MCF 10A (cell line): ENCODE measurements at regions not wholly inside any gene's neighbourhood (a gene's known extent, or its start where the extent isn't known, plus 50 kb on each side); places are given as distances from the start of the nearest gene placed in this dataset.

Experiments used
- BruUV-seq: library from RNA; stranded (reverse); fragments of 400-500 nt; replicated peaks from 2 replicates; lab custom pipeline; 2021; lab: Mats Ljungman, UMichigan
- CTCF ChIA-PET: fragments of 300-600 bp; sonication (Branson Sonifier 250); formaldehyde crosslinking; extraction: SDS; loops from one replicate; lab custom pipeline; 2021; ENCODE audit warnings: antibody characterized with exemption, inconsistent platforms; lab: Yijun Ruan, JAX
- POLR2A ChIA-PET: fragments of 300-600, 350-650 bp; sonication (Branson Sonifier 250); formaldehyde crosslinking; extraction: SDS; loops from one replicate; lab custom pipeline; 2020; ENCODE audit warnings: antibody characterized with exemption, inconsistent platforms; lab: Yijun Ruan, JAX
- DNase-seq: peaks from one replicate; pipeline ENCODE4 v3.0.0-alpha.2; 2018; ENCODE audit not compliant: unreplicated experiment
- H3K27ac Mint-ChIP-seq: one replicate; pipeline ENCODE4 v1.8.0; 2022; ENCODE audit warnings: mild to moderate bottlenecking, low read depth, mixed read lengths; ENCODE audit not compliant: unreplicated experiment
- H3K27me3 Mint-ChIP-seq: one replicate; pipeline ENCODE4 v1.8.0; 2022; ENCODE audit warnings: mixed read lengths; ENCODE audit not compliant: insufficient read depth, unreplicated experiment
- H3K36me3 Mint-ChIP-seq: one replicate; pipeline ENCODE4 v1.8.0; 2022; ENCODE audit warnings: mild to moderate bottlenecking, moderate library complexity, mixed read lengths; ENCODE audit not compliant: insufficient read depth, unreplicated experiment
- H3K4me1 Mint-ChIP-seq: one replicate; pipeline ENCODE4 v1.8.0; 2022; ENCODE audit warnings: mixed read lengths; ENCODE audit not compliant: insufficient read depth, unreplicated experiment
- H3K4me3 Mint-ChIP-seq: one replicate; pipeline ENCODE4 v1.8.0; 2022; ENCODE audit warnings: mild to moderate bottlenecking, moderate library complexity, mixed read lengths; ENCODE audit not compliant: unreplicated experiment
- H3K9me3 Mint-ChIP-seq: one replicate; pipeline ENCODE4 v1.8.0; 2022; ENCODE audit warnings: mixed read lengths; ENCODE audit not compliant: unreplicated experiment
- CTCF ChIP-seq: fragments of 200-600 bp; IDR thresholded peaks from one replicate; pipeline ENCODE4 v1.8.0; 2022; ENCODE audit warnings: antibody characterized with exemption, mild to moderate bottlenecking; ENCODE audit not compliant: unreplicated experiment
- intact Hi-C: fragments of 100-400 bp; cut with micrococcal nuclease; formaldehyde crosslinking; loops from 2 replicates; pipeline ENCODE4 v1.14.1; 2022

GRCh38 chr3:146685050-146685814 is 80.1 kb upstream of the PLSCR5 start:
- DNase-seq: no peak
- no TSS peak for BruUV-seq
- H3K27ac Mint-ChIP-seq: no peak overlapping the region
- no peaks in the 10 kb centered on the region for H3K4me1 Mint-ChIP-seq
- H3K36me3 Mint-ChIP-seq: no peaks in the 10 kb centered on the region
- ChIA-PET POLR2A (no interaction called here), CTCF (interaction anchor here (0.7 kb wide), 1 partner anchor 60 kb away, joined by 3 read pairs; no protein-coding TSS in a partner anchor)
- H3K9me3 Mint-ChIP-seq: no peaks in the 10 kb centered on the region
- no peak overlapping the region for H3K4me3 Mint-ChIP-seq
- TF ChIP-seq CTCF: no peak
- intact Hi-C loops: no loop called here
- H3K27me3 Mint-ChIP-seq: peaks cover 47% of the 10 kb centered on the region

- no peaks in the 10 kb centered on the region for H3K36me3 Mint-ChIP-seq
- CTCF ChIA-PET: no interaction called here
- POLR2A ChIA-PET: no interaction called here
- no peak overlapping the region for H3K4me3 Mint-ChIP-seq
- TF ChIP-seq CTCF: no peak
- H3K27ac Mint-ChIP-seq: no peak overlapping the region
- intact Hi-C loops: no loop called here
- H3K27me3 Mint-ChIP-seq: peaks cover 71% of the 10 kb centered on the region
- BruUV-seq: no TSS peak
- no peaks in the 10 kb centered on the region for H3K4me1 Mint-ChIP-seq
- no peaks in the 10 kb centered on the region for H3K9me3 Mint-ChIP-seq
- DNase-seq: no peak
These were observed 77.0 kb upstream of the PLSCR5 start for GRCh38 chr3:146682171-146682570.

- Mint-ChIP-seq H3K27ac (no peak overlapping the region), H3K4me1 (no peaks in the 10 kb centered on the region), H3K9me3 (no peaks in the 10 kb centered on the region), H3K4me3 (no peak overlapping the region), H3K36me3 (no peaks in the 10 kb centered on the region), H3K27me3 (peaks cover 76% of the 10 kb centered on the region)
- TF ChIP-seq CTCF: no peak
- intact Hi-C loops: no loop called here
- DNase-seq: no peak
- BruUV-seq: no TSS peak
- ChIA-PET POLR2A (no interaction called here), CTCF (no interaction called here)
These were observed 75.5 kb upstream of the PLSCR5 start for GRCh38 chr3:146680617-146681016.

- no peak for TF ChIP-seq CTCF
- Mint-ChIP-seq H3K9me3 (no peaks in the 10 kb centered on the region), H3K27me3 (peaks cover 73% of the 10 kb centered on the region), H3K27ac (no peak overlapping the region), H3K36me3 (no peaks in the 10 kb centered on the region), H3K4me1 (no peaks in the 10 kb centered on the region), H3K4me3 (no peak overlapping the region)
- intact Hi-C loops: no loop called here
- DNase-seq: no peak
- BruUV-seq: no TSS peak
- CTCF ChIA-PET: interaction anchor here (0.7 kb wide), 1 partner anchor 32 kb away, joined by 3 read pairs; no protein-coding TSS in a partner anchor
- POLR2A ChIA-PET: no interaction called here
These were observed 74.8 kb upstream of the PLSCR5 start for GRCh38 chr3:146679995-146680394.
